ENCODE measurements at regions not wholly inside any gene's neighbourhood (a gene's known extent, or its start where the extent isn't known, plus 50 kb on each side); places are given as distances from the start of the nearest gene placed in this dataset.

GRCh38 chr2:173644146-173644545, 289.5 kb downstream of the CDCA7 start:
- DNase-seq = no peak
- Histone ChIP-seq H3K27ac (replicated peaks) (no peak overlapping the region), H3K4me1 (no peaks in the 10 kb centered on the region), H3K9me3 (replicated peaks) (no peaks in the 10 kb centered on the region), H3K27me3 (ENCODE audit: low read depth) (peaks cover 6% of the 10 kb centered on the region), H3K4me3 (no peak overlapping the region), H3K36me3 (no peaks in the 10 kb centered on the region)
- no peak for TF ChIP-seq CTCF (IDR thresholded peaks at IDR 0.05; ENCODE audit: borderline replicate concordance)
- intact Hi-C loops (cut with micrococcal nuclease) = no loop called here

DNA sequence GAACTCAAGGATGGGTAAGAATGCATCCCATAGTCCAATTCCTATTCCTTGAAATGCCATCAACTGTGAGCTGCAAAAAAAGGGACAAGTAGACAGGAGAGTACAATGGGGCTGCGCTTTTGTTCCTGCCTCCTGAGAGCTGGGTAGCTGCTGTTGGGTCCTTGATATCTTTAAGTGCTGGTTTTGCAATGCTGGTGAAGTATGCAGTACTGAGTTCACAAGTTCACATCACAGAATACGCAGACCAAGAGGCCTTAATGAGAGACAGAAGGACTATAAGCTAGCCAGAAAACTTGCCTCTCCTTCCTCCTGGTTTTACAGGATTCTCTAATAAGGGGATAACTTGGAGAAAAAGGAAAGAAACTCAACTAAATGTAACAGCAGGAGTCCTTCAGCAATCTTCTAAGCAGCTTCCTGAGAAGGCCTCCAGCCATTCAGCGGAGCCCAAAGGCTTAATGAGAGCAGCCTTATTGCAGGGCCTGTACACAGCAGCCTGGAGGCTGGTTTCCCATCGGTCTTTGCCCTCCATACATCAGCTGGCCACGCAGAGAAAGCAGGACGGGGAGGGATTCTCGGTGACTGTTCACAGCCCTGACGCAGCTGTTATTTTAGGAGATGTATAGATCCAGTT, 293.1 kb downstream of the CDCA7 start:
- H3K27ac ChIP-seq (replicated peaks) = peak overlapping the region; percentile 30
- intact Hi-C loops (cut with micrococcal nuclease) = no loop called here
- H3K9me3 ChIP-seq (replicated peaks) = no peaks in the 10 kb centered on the region
- H3K4me1 ChIP-seq = no peaks in the 10 kb centered on the region
- no peak for DNase-seq
- H3K36me3 ChIP-seq = no peaks in the 10 kb centered on the region
- peaks cover 6% of the 10 kb centered on the region for H3K27me3 ChIP-seq (ENCODE audit: low read depth)
- TF ChIP-seq CTCF (IDR thresholded peaks at IDR 0.05; ENCODE audit: borderline replicate concordance) = no peak
- no peak overlapping the region for H3K4me3 ChIP-seq

- Histone ChIP-seq H3K27me3 (ENCODE audit: low read depth) (peaks cover 6% of the 10 kb centered on the region), H3K4me1 (no peaks in the 10 kb centered on the region), H3K4me3 (no peak overlapping the region), H3K27ac (replicated peaks) (peak overlapping the region; percentile 30), H3K36me3 (no peaks in the 10 kb centered on the region), H3K9me3 (replicated peaks) (no peaks in the 10 kb centered on the region)
- intact Hi-C loops (cut with micrococcal nuclease) = no loop called here
- no peak for DNase-seq
- no peak for TF ChIP-seq CTCF (IDR thresholded peaks at IDR 0.05; ENCODE audit: borderline replicate concordance)
Observed at GRCh38 chr2:173648816-173649215, 294.1 kb downstream of the CDCA7 start.

DNA sequence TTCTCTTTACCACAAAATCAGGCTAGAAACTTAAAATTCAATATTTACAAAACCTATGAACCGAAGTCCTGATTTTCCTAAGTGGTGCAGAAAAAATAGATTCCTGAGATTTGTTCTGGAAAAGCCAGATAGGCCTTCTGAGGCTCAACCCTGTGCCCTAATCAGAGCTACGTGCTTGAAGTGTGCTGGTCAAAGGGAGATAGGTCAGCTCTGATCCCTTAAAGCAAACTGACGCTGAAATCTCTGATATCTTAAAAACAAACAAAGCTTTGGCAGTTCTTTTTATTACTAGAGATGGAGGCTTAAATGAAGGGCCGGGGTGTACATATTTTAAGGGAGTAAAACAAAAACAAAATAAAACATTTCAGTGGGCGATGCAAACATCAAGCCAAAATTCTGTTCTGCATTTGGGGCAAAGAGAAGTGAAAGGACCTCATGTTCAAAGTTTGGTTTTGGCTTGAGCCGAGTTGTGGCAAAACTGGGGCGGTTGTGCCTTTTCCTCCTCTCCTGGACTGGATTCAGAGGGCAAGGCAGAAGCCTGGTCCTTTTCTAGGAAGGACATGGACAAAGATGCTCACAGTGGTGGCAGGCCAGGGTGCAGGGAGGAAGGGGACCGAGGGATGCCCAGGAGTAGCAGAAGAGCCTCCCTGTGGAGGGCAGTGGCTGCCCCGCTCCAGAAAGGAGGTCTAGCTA, 295.0 kb downstream of the CDCA7 start:
- Histone ChIP-seq H3K27me3 (ENCODE audit: low read depth) (peaks cover 6% of the 10 kb centered on the region), H3K27ac (replicated peaks) (no peak overlapping the region), H3K4me1 (no peaks in the 10 kb centered on the region), H3K4me3 (no peak overlapping the region), H3K36me3 (no peaks in the 10 kb centered on the region), H3K9me3 (replicated peaks) (no peaks in the 10 kb centered on the region)
- TF ChIP-seq CTCF (IDR thresholded peaks at IDR 0.05; ENCODE audit: borderline replicate concordance) = no peak
- intact Hi-C loops (cut with micrococcal nuclease) = no loop called here
- DNase-seq = no peak

- Histone ChIP-seq H3K9me3 (replicated peaks) (no peaks in the 10 kb centered on the region), H3K4me3 (no peak overlapping the region), H3K36me3 (no peaks in the 10 kb centered on the region), H3K27me3 (ENCODE audit: low read depth) (peaks cover 9% of the 10 kb centered on the region), H3K4me1 (no peaks in the 10 kb centered on the region), H3K27ac (replicated peaks) (no peak overlapping the region)
- intact Hi-C loops (cut with micrococcal nuclease) = loop anchor here (2.0 kb wide), 1 partner anchor 33 kb away; no protein-coding TSS in a partner anchor
- TF ChIP-seq CTCF (IDR thresholded peaks at IDR 0.05; ENCODE audit: borderline replicate concordance) = no peak
- DNase-seq = no peak
Observed at GRCh38 chr2:173651891-173652290, 297.2 kb downstream of the CDCA7 start.
